ENCODE measurements at regions not wholly inside any gene's neighbourhood (a gene's known extent, or its start where the extent isn't known, plus 50 kb on each side); places are given as distances from the start of the nearest gene placed in this dataset.

DNA sequence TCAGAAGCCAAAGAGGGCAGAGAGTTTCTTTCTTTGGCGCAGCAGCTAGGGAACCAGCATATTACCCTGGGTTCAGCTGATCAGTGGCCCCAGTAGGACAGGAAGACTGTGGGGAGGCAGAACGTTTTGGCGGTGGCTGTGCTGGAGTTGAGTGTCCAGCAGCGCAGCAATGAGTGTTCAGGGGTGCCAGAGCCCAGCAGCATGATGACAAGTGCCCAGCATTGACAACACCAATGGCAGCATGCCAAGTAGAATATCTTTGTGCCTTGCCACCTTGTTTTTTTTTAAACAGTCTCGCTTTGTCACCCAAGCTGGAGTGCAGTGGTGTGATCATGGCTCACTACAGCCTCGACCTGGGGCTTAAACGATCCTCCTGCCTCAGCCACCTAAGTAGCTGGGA, 106.7 kb upstream of the CDC42BPA start:
- TF ChIP-seq, protein P1, sequence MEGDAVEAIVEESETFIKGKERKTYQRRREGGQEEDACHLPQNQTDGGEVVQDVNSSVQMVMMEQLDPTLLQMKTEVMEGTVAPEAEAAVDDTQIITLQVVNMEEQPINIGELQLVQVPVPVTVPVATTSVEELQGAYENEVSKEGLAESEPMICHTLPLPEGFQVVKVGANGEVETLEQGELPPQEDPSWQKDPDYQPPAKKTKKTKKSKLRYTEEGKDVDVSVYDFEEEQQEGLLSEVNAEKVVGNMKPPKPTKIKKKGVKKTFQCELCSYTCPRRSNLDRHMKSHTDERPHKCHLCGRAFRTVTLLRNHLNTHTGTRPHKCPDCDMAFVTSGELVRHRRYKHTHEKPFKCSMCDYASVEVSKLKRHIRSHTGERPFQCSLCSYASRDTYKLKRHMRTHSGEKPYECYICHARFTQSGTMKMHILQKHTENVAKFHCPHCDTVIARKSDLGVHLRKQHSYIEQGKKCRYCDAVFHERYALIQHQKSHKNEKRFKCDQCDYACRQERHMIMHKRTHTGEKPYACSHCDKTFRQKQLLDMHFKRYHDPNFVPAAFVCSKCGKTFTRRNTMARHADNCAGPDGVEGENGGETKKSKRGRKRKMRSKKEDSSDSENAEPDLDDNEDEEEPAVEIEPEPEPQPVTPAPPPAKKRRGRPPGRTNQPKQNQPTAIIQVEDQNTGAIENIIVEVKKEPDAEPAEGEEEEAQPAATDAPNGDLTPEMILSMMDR (IDR thresholded peaks at IDR 0.05), result no peak
- no peak for TF ChIP-seq ZFX (IDR thresholded peaks at IDR 0.05; ENCODE audit: borderline replicate concordance)
